ENCODE measurements at regions not wholly inside any gene's neighbourhood (a gene's known extent, or its start where the extent isn't known, plus 50 kb on each side); places are given as distances from the start of the nearest gene placed in this dataset.

DNA sequence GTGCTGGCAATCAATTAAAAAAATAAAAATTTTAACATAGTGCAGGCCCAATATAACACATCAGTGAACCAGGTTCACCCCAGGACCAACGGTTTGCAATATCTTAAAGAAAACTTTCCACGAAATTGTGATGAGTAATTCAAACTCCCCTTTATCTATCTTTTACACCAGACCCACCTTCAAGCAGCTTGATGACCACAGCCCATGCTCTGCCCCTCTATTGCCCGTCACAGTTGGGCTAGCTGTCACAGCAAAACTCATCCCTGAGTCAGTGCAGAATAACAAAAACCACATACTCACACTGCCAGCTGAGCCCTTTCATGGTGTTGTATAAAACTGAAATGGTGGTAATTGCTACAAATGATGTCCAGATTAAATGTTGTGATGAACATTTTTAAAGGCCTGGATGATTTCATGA is 112.5 kb upstream of the CREB1 start (continued):
- TF ChIP-seq FOSL1 (tag; conservative IDR thresholded peaks at IDR 0.05) (peak; percentile 96), RCOR1 (IDR thresholded peaks at IDR 0.05; ENCODE audit: borderline replicate concordance in 1 of 2, low read depth in 2 of 2, low read length in 2 of 2) (peak in 1 of 2 experiments; percentile 56; a peak in 1 of 4 replicates), NFE2 (IDR thresholded peaks at IDR 0.05; ENCODE audit: low read depth) (peak; percentile 65), ZNF316 (IDR thresholded peaks at IDR 0.05) (peak; percentile 79), ZZZ3 (IDR thresholded peaks at IDR 0.05) (no peak), JUN (IDR thresholded peaks at IDR 0.05; ENCODE audit: borderline replicate concordance, low read depth, low read length) (peak; percentile 50; the same call in 1 of the 2 replicates), JUN (CRISPR knock-in tag; IDR thresholded peaks at IDR 0.05; ENCODE audit: borderline replicate concordance) (no peak), TFAP4 (CRISPR knock-in tag; IDR thresholded peaks at IDR 0.05; ENCODE audit: borderline replicate concordance) (peak; percentile 74), FOXM1 (IDR thresholded peaks at IDR 0.05; ENCODE audit: low read depth) (peak; percentile 47), FOXM1 (CRISPR knock-in tag; IDR thresholded peaks at IDR 0.05; ENCODE audit: low read depth) (no peak), GATA2 (CRISPR knock-in tag; IDR thresholded peaks at IDR 0.05) (peak; percentile 55; the same call in 1 of the 2 replicates), TRIM24 (IDR thresholded peaks at IDR 0.05) (peak; percentile 54 to 56; a peak in 2 of 4 replicates), CC2D1A (IDR thresholded peaks at IDR 0.05) (peak; percentile 29; the same call in 1 of the 2 replicates), ZNF134 (CRISPR knock-in tag; conservative IDR thresholded peaks at IDR 0.05) (no peak), ZEB2 (IDR thresholded peaks at IDR 0.05) (peak; percentile 63; the same call in 1 of the 2 replicates), ZNF3 (CRISPR knock-in tag; IDR thresholded peaks at IDR 0.05) (no peak), ZNF143 (CRISPR knock-in tag; IDR thresholded peaks at IDR 0.05) (no peak), PKNOX1 (IDR thresholded peaks at IDR 0.05) (peak; percentile 80), JUND (IDR thresholded peaks at IDR 0.05; ENCODE audit: borderline replicate concordance, low read depth, low read length) (peak; percentile 88), JUND (tag; IDR thresholded peaks at IDR 0.05; ENCODE audit: borderline replicate concordance, low read depth, low read length) (peak; percentile 66; the same call in 1 of the 3 replicates), HDAC3 (IDR thresholded peaks at IDR 0.05; ENCODE audit: borderline replicate concordance, partially characterized antibody) (peak; percentile 48), SOX6 (IDR thresholded peaks at IDR 0.05) (peak; percentile 43; the same call in 1 of the 2 replicates), MAFG (tag; conservative IDR thresholded peaks at IDR 0.05) (0 out of 2 replicates have a peak, but pooled peaks have one; percentile 27), MAFK (IDR thresholded peaks at IDR 0.05; ENCODE audit: low read length) (peak; percentile 32; the same call in 1 of the 2 replicates)
- TF ChIP-seq, protein P1, sequence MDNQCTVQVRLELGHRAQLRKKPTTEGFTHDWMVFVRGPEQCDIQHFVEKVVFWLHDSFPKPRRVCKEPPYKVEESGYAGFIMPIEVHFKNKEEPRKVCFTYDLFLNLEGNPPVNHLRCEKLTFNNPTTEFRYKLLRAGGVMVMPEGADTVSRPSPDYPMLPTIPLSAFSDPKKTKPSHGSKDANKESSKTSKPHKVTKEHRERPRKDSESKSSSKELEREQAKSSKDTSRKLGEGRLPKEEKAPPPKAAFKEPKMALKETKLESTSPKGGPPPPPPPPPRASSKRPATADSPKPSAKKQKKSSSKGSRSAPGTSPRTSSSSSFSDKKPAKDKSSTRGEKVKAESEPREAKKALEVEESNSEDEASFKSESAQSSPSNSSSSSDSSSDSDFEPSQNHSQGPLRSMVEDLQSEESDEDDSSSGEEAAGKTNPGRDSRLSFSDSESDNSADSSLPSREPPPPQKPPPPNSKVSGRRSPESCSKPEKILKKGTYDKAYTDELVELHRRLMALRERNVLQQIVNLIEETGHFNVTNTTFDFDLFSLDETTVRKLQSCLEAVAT (IDR thresholded peaks at IDR 0.05) = 0 out of 4 replicates have a peak, but pooled peaks of 1 of the 2 experiments have one; percentile 40
- TF ChIP-seq, protein P2, sequence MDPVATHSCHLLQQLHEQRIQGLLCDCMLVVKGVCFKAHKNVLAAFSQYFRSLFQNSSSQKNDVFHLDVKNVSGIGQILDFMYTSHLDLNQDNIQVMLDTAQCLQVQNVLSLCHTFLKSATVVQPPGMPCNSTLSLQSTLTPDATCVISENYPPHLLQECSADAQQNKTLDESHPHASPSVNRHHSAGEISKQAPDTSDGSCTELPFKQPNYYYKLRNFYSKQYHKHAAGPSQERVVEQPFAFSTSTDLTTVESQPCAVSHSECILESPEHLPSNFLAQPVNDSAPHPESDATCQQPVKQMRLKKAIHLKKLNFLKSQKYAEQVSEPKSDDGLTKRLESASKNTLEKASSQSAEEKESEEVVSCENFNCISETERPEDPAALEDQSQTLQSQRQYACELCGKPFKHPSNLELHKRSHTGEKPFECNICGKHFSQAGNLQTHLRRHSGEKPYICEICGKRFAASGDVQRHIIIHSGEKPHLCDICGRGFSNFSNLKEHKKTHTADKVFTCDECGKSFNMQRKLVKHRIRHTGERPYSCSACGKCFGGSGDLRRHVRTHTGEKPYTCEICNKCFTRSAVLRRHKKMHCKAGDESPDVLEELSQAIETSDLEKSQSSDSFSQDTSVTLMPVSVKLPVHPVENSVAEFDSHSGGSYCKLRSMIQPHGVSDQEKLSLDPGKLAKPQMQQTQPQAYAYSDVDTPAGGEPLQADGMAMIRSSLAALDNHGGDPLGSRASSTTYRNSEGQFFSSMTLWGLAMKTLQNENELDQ (CRISPR knock-in tag; IDR thresholded peaks at IDR 0.05; ENCODE audit: borderline replicate concordance) = no peak

All from K562 (cell line).